Muscle layer of colon (tissue), 2 donors: ENCODE measurements at regions not wholly inside any gene's neighbourhood (a gene's known extent, or its start where the extent isn't known, plus 50 kb on each side); places are given as distances from the start of the nearest gene placed in this dataset.

ENCODE experiments used
- H3K27ac ChIP-seq: one replicate; pipeline ENCODE4 v1.7.0; 2013; ENCODE audit warnings: low read depth, mild to moderate bottlenecking, low read length, moderate library complexity
- H3K27me3 ChIP-seq, 2 donors: one replicate each; pipeline ENCODE4 v1.7.0; 2013; ENCODE audit warnings: low read length in 2 of 2, mild to moderate bottlenecking in 2 of 2; ENCODE audit not compliant: insufficient read depth in 2 of 2, control insufficient read depth in 1 of 2
- H3K36me3 ChIP-seq: one replicate; pipeline ENCODE4 v1.7.0; 2013; ENCODE audit warnings: mild to moderate bottlenecking, low read length; ENCODE audit not compliant: insufficient read depth
- H3K4me1 ChIP-seq: one replicate; pipeline ENCODE4 v1.7.0; 2013; ENCODE audit warnings: mild to moderate bottlenecking, low read length; ENCODE audit not compliant: insufficient read depth
- H3K4me3 ChIP-seq, 2 donors: one replicate each; pipeline ENCODE4 v1.7.0; 2013; ENCODE audit warnings: low read length in 2 of 2, low read depth in 1 of 2, mild to moderate bottlenecking in 1 of 2, moderate library complexity in 1 of 2
- H3K9ac ChIP-seq: one replicate; pipeline ENCODE4 v1.7.0; 2013; ENCODE audit warnings: low read length
- H3K9me3 ChIP-seq: one replicate; pipeline ENCODE4 v1.7.0; 2013; ENCODE audit warnings: mild to moderate bottlenecking, low read length
- donor health status: abdominal sarcoma.
- donor health status: Adenocarcinoma of cecum.

- Histone ChIP-seq H3K36me3 (no peaks in the 10 kb centered on the region), H3K27me3 (no peaks in the 10 kb centered on the region), H3K9me3 (no peaks in the 10 kb centered on the region), H3K4me1 (no peaks in the 10 kb centered on the region), H3K27ac (no peak overlapping the region), H3K4me3 (no peak overlapping the region), H3K9ac (no peak overlapping the region)
Observed at GRCh38 chr6:147892476-147892875, 384.0 kb downstream of the SAMD5 start.

GRCh38 chr6:147895272-147895671 is 386.8 kb downstream of the SAMD5 start:
- H3K4me1 ChIP-seq = no peaks in the 10 kb centered on the region
- H3K4me3 ChIP-seq = no peak overlapping the region
- H3K9me3 ChIP-seq = no peaks in the 10 kb centered on the region
- H3K27ac ChIP-seq = no peak overlapping the region
- no peaks in the 10 kb centered on the region for H3K36me3 ChIP-seq
- no peaks in the 10 kb centered on the region for H3K27me3 ChIP-seq
- H3K9ac ChIP-seq = no peak overlapping the region

- Histone ChIP-seq H3K27me3 (no peaks in the 10 kb centered on the region), H3K4me1 (no peaks in the 10 kb centered on the region), H3K4me3 (no peak overlapping the region), H3K36me3 (no peaks in the 10 kb centered on the region), H3K9ac (no peak overlapping the region), H3K9me3 (no peaks in the 10 kb centered on the region), H3K27ac (no peak overlapping the region)
Observed at GRCh38 chr6:147900247-147900830, 391.8 kb downstream of the SAMD5 start.

- H3K9me3 ChIP-seq = no peaks in the 10 kb centered on the region
Observed at GRCh38 chr6:147903321-147903720, 394.8 kb downstream of the SAMD5 start.

GRCh38 chr6:147903931-147904330 is 395.4 kb downstream of the SAMD5 start:
- Histone ChIP-seq H3K4me3 (no peak overlapping the region), H3K4me1 (no peaks in the 10 kb centered on the region), H3K9ac (no peak overlapping the region)

More at GRCh38 chr6:147903321-147903720, 394.8 kb downstream of the SAMD5 start:
- no peak overlapping the region for H3K9ac ChIP-seq
- no peaks in the 10 kb centered on the region for H3K27me3 ChIP-seq
- H3K36me3 ChIP-seq = no peaks in the 10 kb centered on the region
- H3K4me1 ChIP-seq = no peaks in the 10 kb centered on the region
- H3K4me3 ChIP-seq = no peak overlapping the region
- no peak overlapping the region for H3K27ac ChIP-seq

GRCh38 chr6:147904416-147904815 is 395.9 kb downstream of the SAMD5 start:
- Histone ChIP-seq H3K27me3 (no peaks in the 10 kb centered on the region), H3K27ac (no peak overlapping the region), H3K9me3 (no peaks in the 10 kb centered on the region), H3K9ac (no peak overlapping the region), H3K4me1 (no peaks in the 10 kb centered on the region), H3K4me3 (no peak overlapping the region), H3K36me3 (no peaks in the 10 kb centered on the region)

More at GRCh38 chr6:147903931-147904330, 395.4 kb downstream of the SAMD5 start:
- Histone ChIP-seq H3K36me3 (no peaks in the 10 kb centered on the region), H3K27ac (no peak overlapping the region), H3K27me3 (no peaks in the 10 kb centered on the region), H3K9me3 (no peaks in the 10 kb centered on the region)

- Histone ChIP-seq H3K4me3 (no peak overlapping the region), H3K36me3 (no peaks in the 10 kb centered on the region), H3K27ac (no peak overlapping the region), H3K27me3 (no peaks in the 10 kb centered on the region), H3K4me1 (no peaks in the 10 kb centered on the region), H3K9ac (no peak overlapping the region), H3K9me3 (no peaks in the 10 kb centered on the region)
Observed at GRCh38 chr6:147905711-147906110, 397.2 kb downstream of the SAMD5 start.

GRCh38 chr6:147906361-147906760 is 397.9 kb downstream of the SAMD5 start:
- Histone ChIP-seq H3K4me1 (no peaks in the 10 kb centered on the region), H3K4me3 (no peak overlapping the region), H3K27ac (no peak overlapping the region), H3K9me3 (no peaks in the 10 kb centered on the region), H3K9ac (no peak overlapping the region), H3K27me3 (no peaks in the 10 kb centered on the region), H3K36me3 (no peaks in the 10 kb centered on the region)

- Histone ChIP-seq H3K27ac (no peak overlapping the region), H3K27me3 (no peaks in the 10 kb centered on the region)
Observed at GRCh38 chr6:147909640-147910039, 401.1 kb downstream of the SAMD5 start.

GRCh38 chr6:147910281-147910680 is 401.8 kb downstream of the SAMD5 start:
- no peaks in the 10 kb centered on the region for H3K4me1 ChIP-seq
- no peak overlapping the region for H3K4me3 ChIP-seq
- no peak overlapping the region for H3K27ac ChIP-seq

More at GRCh38 chr6:147909640-147910039, 401.1 kb downstream of the SAMD5 start:
- Histone ChIP-seq H3K36me3 (no peaks in the 10 kb centered on the region), H3K4me3 (no peak overlapping the region), H3K4me1 (no peaks in the 10 kb centered on the region), H3K9me3 (no peaks in the 10 kb centered on the region), H3K9ac (no peak overlapping the region)

GRCh38 chr6:147911057-147911456 is 402.6 kb downstream of the SAMD5 start:
- Histone ChIP-seq H3K4me3 (no peak overlapping the region), H3K27ac (no peak overlapping the region), H3K9me3 (no peaks in the 10 kb centered on the region), H3K27me3 (no peaks in the 10 kb centered on the region), H3K36me3 (no peaks in the 10 kb centered on the region), H3K4me1 (no peaks in the 10 kb centered on the region), H3K9ac (no peak overlapping the region)

More at GRCh38 chr6:147910281-147910680, 401.8 kb downstream of the SAMD5 start:
- Histone ChIP-seq H3K27me3 (no peaks in the 10 kb centered on the region), H3K9me3 (no peaks in the 10 kb centered on the region), H3K36me3 (no peaks in the 10 kb centered on the region), H3K9ac (no peak overlapping the region)

GRCh38 chr6:147911686-147912085 is 403.2 kb downstream of the SAMD5 start:
- Histone ChIP-seq H3K27ac (no peak overlapping the region), H3K9ac (no peak overlapping the region), H3K36me3 (no peaks in the 10 kb centered on the region), H3K27me3 (no peaks in the 10 kb centered on the region), H3K9me3 (no peaks in the 10 kb centered on the region), H3K4me3 (no peak overlapping the region), H3K4me1 (no peaks in the 10 kb centered on the region)
